ENCODE measurements at regions not wholly inside any gene's neighbourhood (a gene's known extent, or its start where the extent isn't known, plus 50 kb on each side); places are given as distances from the start of the nearest gene placed in this dataset.
A peak's percentile ranks its signal among the peaks of the same experiment; 100 is the strongest.
"Not testable (repeated sequence)": the region's sequence is repeated elsewhere in the genome, so short reads cannot be mapped to it uniquely, and the experiment has no call there.

- no peak overlapping the region for H3K4me3 ChIP-seq (replicated peaks in 1 of 2; ENCODE audit: low read depth in 2 of 2, low read length in 2 of 2)
- no peak for DNase-seq (ENCODE audit: low read depth in 2 of 2)
- no peak for TF ChIP-seq CTCF (IDR thresholded peaks at IDR 0.05; ENCODE audit: low read depth, low read length)
Observed at GRCh38 chr4:134915355-134915754, 713.8 kb upstream of the PABPC4L start.

- not testable (repeated sequence) for H3K4me3 ChIP-seq (replicated peaks in 1 of 2; ENCODE audit: low read depth in 2 of 2, low read length in 2 of 2); DNase-seq (ENCODE audit: low read depth in 2 of 2)
Observed at GRCh38 chr4:134914250-134914649, 712.7 kb upstream of the PABPC4L start.

GRCh38 chr4:134911941-134912340, 710.4 kb upstream of the PABPC4L start:
- TF ChIP-seq CTCF (IDR thresholded peaks at IDR 0.05; ENCODE audit: low read depth, low read length) = no peak
- H3K4me3 ChIP-seq (replicated peaks in 1 of 2; ENCODE audit: low read depth in 2 of 2, low read length in 2 of 2) = no peak overlapping the region
- no peak for DNase-seq (ENCODE audit: low read depth in 2 of 2)

- DNase-seq (ENCODE audit: low read depth in 2 of 2) = peak; percentile 1 to 7
- no peak for TF ChIP-seq CTCF (IDR thresholded peaks at IDR 0.05; ENCODE audit: low read depth, low read length)
Observed at GRCh38 chr4:134906404-134907023, 704.9 kb upstream of the PABPC4L start.

GRCh38 chr4:134905061-134905460, 703.5 kb upstream of the PABPC4L start:
- no peak for TF ChIP-seq CTCF (IDR thresholded peaks at IDR 0.05; ENCODE audit: low read depth, low read length)
- no peak for DNase-seq (ENCODE audit: low read depth in 2 of 2)

More at GRCh38 chr4:134906404-134907023, 704.9 kb upstream of the PABPC4L start:
- H3K4me3 ChIP-seq (replicated peaks in 1 of 2; ENCODE audit: low read depth in 2 of 2, low read length in 2 of 2) = no peak overlapping the region

GRCh38 chr4:134888156-134888555, 686.6 kb upstream of the PABPC4L start:
- TF ChIP-seq CTCF (IDR thresholded peaks at IDR 0.05; ENCODE audit: low read depth, low read length) = no peak
- DNase-seq (ENCODE audit: low read depth in 2 of 2) = no peak
- no peak overlapping the region for H3K4me3 ChIP-seq (replicated peaks in 1 of 2; ENCODE audit: low read depth in 2 of 2, low read length in 2 of 2)

More at GRCh38 chr4:134905061-134905460, 703.5 kb upstream of the PABPC4L start:
- H3K4me3 ChIP-seq (replicated peaks in 1 of 2; ENCODE audit: low read depth in 2 of 2, low read length in 2 of 2) = no peak overlapping the region

GRCh38 chr4:134885436-134885835, 683.8 kb upstream of the PABPC4L start:
- peak in 1 of 2 donors; percentile 5 for DNase-seq (ENCODE audit: low read depth in 2 of 2)

More at GRCh38 chr4:134885436-134885835, 683.8 kb upstream of the PABPC4L start:
- no peak overlapping the region for H3K4me3 ChIP-seq (replicated peaks in 1 of 2; ENCODE audit: low read depth in 2 of 2, low read length in 2 of 2)
- TF ChIP-seq CTCF (IDR thresholded peaks at IDR 0.05; ENCODE audit: low read depth, low read length) = no peak
